NCI-H1436 (cell line): ENCODE measurements at regions not wholly inside any gene's neighbourhood (a gene's known extent, or its start where the extent isn't known, plus 50 kb on each side); places are given as distances from the start of the nearest gene placed in this dataset.
A peak's percentile ranks its signal among the peaks of the same experiment; 100 is the strongest.
"Not testable (repeated sequence)": the region's sequence is repeated elsewhere in the genome, so short reads cannot be mapped to it uniquely, and the experiment has no call there.

Experiments
- DNase-seq: peaks from one replicate; lab custom pipeline; 2025; lab: John Stamatoyannopoulos, UW

- no peak for DNase-seq
Observed at GRCh38 chr18:49731860-49732311, 81.4 kb downstream of the ACAA2 start.

DNA sequence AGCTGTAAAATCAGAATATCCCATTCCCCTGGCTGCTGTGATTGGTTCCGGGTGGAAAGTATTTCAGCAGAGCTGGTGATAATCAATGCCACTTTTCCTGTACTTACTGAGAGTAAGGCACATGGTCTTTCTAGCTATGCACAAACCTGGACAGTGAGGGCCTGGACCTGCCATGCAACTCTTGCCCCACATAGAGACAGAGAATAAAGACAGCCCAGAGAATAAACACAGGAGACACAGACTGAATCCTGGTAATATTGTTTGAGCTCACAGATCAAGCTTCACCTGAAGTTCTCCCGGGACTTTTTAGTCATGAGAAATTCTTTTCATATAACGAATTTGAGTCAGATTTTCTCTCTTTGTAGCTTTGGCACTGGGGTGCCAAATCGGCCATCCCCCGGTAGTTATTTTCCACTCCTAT lies 81.9 kb downstream of the ACAA2 start:
- no peak for DNase-seq

GRCh38 chr18:49730951-49731391 lies 82.4 kb downstream of the ACAA2 start:
- DNase-seq: no peak

- DNase-seq: peak; percentile 4
Observed at GRCh38 chr18:49728542-49728941, 84.8 kb downstream of the ACAA2 start.

- no peak for DNase-seq
Observed at GRCh38 chr18:49727816-49728215, 85.5 kb downstream of the ACAA2 start.

- no peak for DNase-seq
Observed at GRCh38 chr18:49726675-49726963, 86.7 kb downstream of the ACAA2 start.

GRCh38 chr18:49725809-49726674 lies 87.3 kb downstream of the ACAA2 start:
- no peak for DNase-seq

- DNase-seq: no peak
Observed at GRCh38 chr18:49723648-49724180, 89.6 kb downstream of the ACAA2 start.

DNA sequence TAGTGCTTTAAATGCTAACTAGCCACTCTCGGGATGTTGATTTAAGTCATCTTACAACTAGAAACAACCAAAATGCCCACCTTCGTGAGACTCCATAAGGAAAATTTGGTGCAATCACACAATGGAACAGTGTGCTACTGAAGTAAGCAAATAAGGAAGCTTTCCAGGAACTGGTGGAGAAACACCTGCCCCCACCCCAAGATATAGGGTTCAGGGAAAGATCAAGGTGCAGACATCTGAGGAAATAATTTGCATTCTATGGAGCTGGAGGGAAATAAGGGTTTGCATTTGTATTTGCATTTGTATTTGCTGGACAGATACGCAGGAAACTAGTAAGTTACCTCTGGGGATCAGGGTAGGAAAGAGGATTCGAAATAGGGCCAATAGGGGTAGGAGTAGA lies 90.9 kb downstream of the ACAA2 start:
- DNase-seq: no peak

DNA sequence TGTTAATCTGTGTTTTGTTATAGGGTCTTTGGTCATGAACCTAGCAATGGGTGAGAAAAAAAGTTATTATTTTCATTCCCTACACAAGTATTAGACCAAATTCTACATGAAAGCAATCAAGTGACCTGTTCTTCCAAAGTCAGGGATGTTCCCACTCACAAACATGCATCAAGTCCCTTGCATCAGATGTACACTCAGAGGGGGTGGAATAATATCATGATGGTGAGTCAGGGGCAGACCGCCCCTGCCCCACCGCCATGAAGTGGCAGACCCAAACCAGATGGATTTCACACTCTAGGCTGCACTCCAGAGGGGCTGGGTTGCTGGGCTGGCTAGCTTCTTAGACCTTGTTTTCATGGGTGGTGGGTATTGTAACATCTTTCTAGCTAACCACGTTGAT lies 91.4 kb downstream of the ACAA2 start:
- DNase-seq: no peak

DNA sequence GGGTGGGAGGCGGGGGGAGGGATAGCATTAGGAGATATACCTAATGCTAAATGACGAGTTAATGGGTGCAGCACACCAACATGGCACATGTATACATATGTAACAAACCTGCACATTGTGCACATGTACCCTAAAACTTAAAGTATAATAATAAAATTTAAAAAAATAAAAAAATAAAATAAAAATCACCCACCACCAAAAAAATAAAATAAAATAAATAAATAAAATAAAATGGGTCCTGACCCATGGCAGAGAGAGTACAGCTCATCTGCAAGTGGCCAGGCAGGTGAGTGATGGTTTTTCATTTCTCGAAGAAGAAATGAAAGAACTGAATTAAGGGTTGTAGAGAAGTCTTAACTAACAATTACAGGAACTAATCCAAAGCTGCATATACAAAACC lies 92.4 kb downstream of the ACAA2 start:
- DNase-seq: not testable (repeated sequence)

DNA sequence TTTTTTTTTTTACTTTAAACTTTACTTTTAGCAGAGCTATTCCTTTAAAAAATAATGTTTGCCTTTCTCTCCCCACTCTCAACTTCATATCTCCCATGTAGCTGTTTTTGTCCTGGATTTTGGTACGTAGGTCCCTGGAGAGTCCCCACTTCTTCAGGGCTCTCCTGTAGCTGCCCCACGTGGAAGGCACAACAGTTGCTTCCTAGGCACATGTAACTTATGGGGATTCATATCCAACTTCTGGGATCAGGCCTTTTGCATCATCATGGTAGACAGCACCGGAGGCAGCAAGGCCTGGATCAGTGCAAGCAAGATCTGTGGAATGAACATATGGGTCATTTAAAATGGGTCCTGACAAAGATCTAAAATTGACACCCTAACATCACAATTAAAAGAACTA lies 95.7 kb downstream of the ACAA2 start:
- no peak for DNase-seq

DNA sequence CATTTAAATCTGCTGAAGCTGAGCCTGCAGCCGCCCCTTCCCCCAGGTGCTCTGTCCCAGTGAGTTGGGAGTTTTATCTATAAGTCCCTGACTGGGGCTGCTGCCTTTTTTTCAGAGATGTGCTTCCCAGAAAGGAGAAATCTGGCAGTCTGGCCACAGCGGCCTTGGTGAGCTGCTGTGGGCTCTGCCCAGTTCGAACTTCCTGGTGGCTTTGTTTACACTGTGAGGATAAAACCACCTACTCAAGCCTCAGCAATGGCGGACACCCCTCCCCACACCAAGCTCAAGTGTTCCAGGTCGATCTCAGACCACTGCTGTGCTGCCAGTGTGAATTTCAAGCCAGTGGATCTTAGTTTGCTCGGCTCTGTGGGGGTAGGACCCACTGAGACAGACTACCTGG lies 97.3 kb downstream of the ACAA2 start:
- DNase-seq: no peak

DNA sequence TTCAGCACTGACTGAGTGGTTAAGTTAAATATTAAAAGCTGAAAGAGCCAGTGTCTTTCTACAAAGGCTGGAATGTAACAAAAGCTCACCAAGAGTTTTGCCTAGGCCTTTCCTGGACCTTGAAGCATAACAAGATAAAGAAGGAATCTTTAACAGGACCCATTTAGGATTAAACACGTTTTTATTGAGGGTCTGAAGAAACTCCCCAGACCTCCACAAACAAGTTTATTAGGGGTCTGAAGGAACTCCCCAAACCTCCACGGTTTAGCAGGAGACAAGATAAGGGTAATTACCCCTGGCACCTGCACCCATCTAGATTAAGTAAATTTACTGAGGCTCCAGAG lies 104.0 kb downstream of the ACAA2 start:
- DNase-seq: no peak

DNA sequence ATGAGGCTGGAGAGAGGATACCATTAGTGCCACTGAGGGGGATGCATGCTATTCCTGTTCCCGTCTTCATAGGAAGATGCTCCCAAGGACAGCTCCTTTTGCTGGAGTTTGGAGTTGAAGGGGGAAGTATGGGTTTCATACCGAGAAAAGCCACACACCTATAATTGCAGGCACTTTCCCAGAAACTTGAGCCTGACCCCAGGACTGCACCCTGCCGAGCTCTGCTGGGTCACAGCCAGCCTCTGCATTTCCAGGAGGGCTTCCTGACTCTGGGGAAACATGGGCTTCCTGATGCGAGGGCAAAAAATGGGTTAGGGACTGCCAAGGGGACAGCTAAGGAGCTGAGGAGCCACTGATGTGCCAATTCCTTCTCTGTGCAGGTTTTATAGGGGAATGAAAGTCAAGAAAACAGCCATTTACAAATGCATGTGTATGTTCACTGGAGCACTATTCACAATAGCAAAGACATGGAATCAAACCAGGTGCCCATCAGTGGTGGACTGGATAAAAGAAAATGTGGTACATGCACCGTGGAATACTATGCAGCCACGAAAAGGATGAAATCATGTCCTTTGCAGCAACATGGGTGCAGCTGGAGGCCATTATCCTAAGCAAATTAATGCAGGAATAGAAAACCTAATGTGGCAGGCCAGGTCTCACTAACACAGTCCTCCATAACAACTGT lies 104.5 kb downstream of the ACAA2 start:
- no peak for DNase-seq

- DNase-seq: no peak
Observed at GRCh38 chr18:49707599-49707998, 105.7 kb downstream of the ACAA2 start.

- no peak for DNase-seq
Observed at GRCh38 chr18:49704334-49704733, 109.0 kb downstream of the ACAA2 start.

DNA sequence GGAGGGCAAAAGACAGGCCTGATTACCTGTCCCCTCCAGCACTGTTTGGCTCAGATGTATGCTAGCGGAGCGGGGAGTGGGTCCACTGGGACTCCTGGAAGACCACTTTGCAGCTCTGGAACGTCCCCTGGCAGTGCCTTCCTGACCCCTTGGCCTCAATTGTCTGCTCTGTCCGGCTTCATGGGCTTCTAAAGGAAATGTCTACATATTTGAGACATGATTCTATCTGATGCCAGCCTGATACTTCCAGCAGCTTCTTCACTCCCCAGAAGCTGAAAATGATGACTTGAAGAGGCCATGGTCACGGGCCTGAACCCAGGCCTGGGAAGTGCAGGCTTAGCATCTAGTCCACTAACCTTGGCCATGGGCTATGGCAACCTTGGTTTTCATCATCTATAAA lies 112.1 kb downstream of the ACAA2 start:
- DNase-seq: no peak

DNA sequence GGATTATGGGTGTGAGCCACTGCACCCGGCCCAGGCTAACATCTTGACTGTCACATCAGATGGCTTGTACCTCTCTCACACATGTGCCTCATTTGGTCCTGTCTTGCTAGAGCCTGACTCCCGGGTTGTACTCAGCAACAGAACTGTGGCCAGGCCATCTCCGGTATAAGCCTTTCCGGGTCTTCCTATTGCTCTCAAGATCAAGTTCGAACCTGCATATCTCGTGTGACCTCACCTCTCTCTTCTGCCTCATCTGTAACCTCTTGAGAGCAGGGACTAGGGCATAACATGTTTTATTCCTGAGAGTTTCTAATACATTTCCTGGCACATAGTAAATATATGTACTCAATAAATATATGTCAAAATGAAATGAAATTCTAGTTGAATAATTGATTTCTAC lies 114.0 kb downstream of the ACAA2 start:
- DNase-seq: no peak

- no peak for DNase-seq
Observed at GRCh38 chr18:49698525-49699025, 114.8 kb downstream of the ACAA2 start.

GRCh38 chr18:49697757-49698524 lies 115.4 kb downstream of the ACAA2 start:
- DNase-seq: no peak

- no peak for DNase-seq
Observed at GRCh38 chr18:49697049-49697448, 116.3 kb downstream of the ACAA2 start.
